ENCODE measurements at regions not wholly inside any gene's neighbourhood (a gene's known extent, or its start where the extent isn't known, plus 50 kb on each side); places are given as distances from the start of the nearest gene placed in this dataset.
"Not testable (repeated sequence)": the region's sequence is repeated elsewhere in the genome, so short reads cannot be mapped to it uniquely, and the experiment has no call there.

- H3K36me3 ChIP-seq = no peaks in the 10 kb centered on the region
- peak overlapping the region in 1 of 4 donors; percentile 14 for H3K27ac ChIP-seq
- no peak for ATAC-seq
- H3K4me1 ChIP-seq = peaks cover 7 to 23% (median 7%) of the 10 kb centered on the region in 3 donors
- H3K4me3 ChIP-seq = no peak overlapping the region
- H3K27me3 ChIP-seq = no peaks in the 10 kb centered on the region
- TF ChIP-seq POLR2A (IDR thresholded peaks at IDR 0.05) (no peak), POLR2AphosphoS5 (IDR thresholded peaks at IDR 0.05) (no peak), EP300 (IDR thresholded peaks at IDR 0.05) (no peak), CTCF (IDR thresholded peaks at IDR 0.05) (no peak)
- no peaks in the 10 kb centered on the region for H3K9me3 ChIP-seq
Observed at GRCh38 chr2:146979746-146980145, 865.1 kb upstream of the ACVR2A start.

- H3K9me3 ChIP-seq = no peaks in the 10 kb centered on the region
- WGBS, 2 donors (ENCODE audit: low coverage in 1 of 2) = 82 to 88% methylated on average over 5 of the region's 5 CpGs
Observed at GRCh38 chr2:146978577-146979555, 866.0 kb upstream of the ACVR2A start.

GRCh38 chr2:146970981-146971380, 873.8 kb upstream of the ACVR2A start:
- not testable (repeated sequence) for H3K36me3 ChIP-seq, H3K9me3 ChIP-seq, H3K4me3 ChIP-seq, H3K27ac ChIP-seq, H3K27me3 ChIP-seq, H3K4me1 ChIP-seq, ATAC-seq
- WGBS, 2 donors (ENCODE audit: low coverage in 1 of 2) = 90% methylated on average over 4 of the region's 4 CpGs

More at GRCh38 chr2:146978577-146979555, 866.0 kb upstream of the ACVR2A start:
- Histone ChIP-seq H3K27ac (no peak overlapping the region), H3K4me3 (no peak overlapping the region), H3K4me1 (peaks cover 3 to 14% (median 7%) of the 10 kb centered on the region in 3 donors), H3K27me3 (no peaks in the 10 kb centered on the region), H3K36me3 (no peaks in the 10 kb centered on the region)
- no peak for ATAC-seq
- TF ChIP-seq CTCF (IDR thresholded peaks at IDR 0.05) = no peak
- TF ChIP-seq POLR2A (IDR thresholded peaks at IDR 0.05) = no peak
- no peak for TF ChIP-seq POLR2AphosphoS5 (IDR thresholded peaks at IDR 0.05)
- no peak for TF ChIP-seq EP300 (IDR thresholded peaks at IDR 0.05)

- H3K4me1 ChIP-seq, ATAC-seq, H3K27me3 ChIP-seq, H3K27ac ChIP-seq, H3K36me3 ChIP-seq, H3K9me3 ChIP-seq, H3K4me3 ChIP-seq: not testable (repeated sequence)
- WGBS, 2 donors (ENCODE audit: low coverage in 1 of 2) = 85 to 100% methylated on average over 1 to 3 of the region's 3 CpGs
Observed at GRCh38 chr2:146969703-146970102, 875.1 kb upstream of the ACVR2A start.

GRCh38 chr2:146964494-146964893, 880.3 kb upstream of the ACVR2A start:
- Histone ChIP-seq H3K4me3 (no peak overlapping the region), H3K9me3 (peaks cover 0 to under 1% (median 0%) of the 10 kb centered on the region in 3 donors), H3K36me3 (no peaks in the 10 kb centered on the region), H3K27me3 (no peaks in the 10 kb centered on the region), H3K4me1 (no peaks in the 10 kb centered on the region), H3K27ac (no peak overlapping the region)
- TF ChIP-seq POLR2AphosphoS5 (IDR thresholded peaks at IDR 0.05) (no peak), EP300 (IDR thresholded peaks at IDR 0.05) (no peak), POLR2A (IDR thresholded peaks at IDR 0.05) (no peak), CTCF (IDR thresholded peaks at IDR 0.05) (no peak)
- ATAC-seq = no peak
- 93 to 100% methylated on average over 1 of the region's 1 CpG for WGBS, 2 donors (ENCODE audit: low coverage in 1 of 2)

- H3K36me3 ChIP-seq = no peaks in the 10 kb centered on the region
- 79 to 80% methylated on average over 4 of the region's 5 CpGs for WGBS, 2 donors (ENCODE audit: low coverage in 1 of 2)
- ATAC-seq = peak; percentile 16
Observed at GRCh38 chr2:146954544-146954943, 890.3 kb upstream of the ACVR2A start.

More at GRCh38 chr2:146954544-146954943, 890.3 kb upstream of the ACVR2A start:
- Histone ChIP-seq H3K9me3 (no peaks in the 10 kb centered on the region), H3K4me3 (no peak overlapping the region), H3K4me1 (peaks cover 4 to 19% (median 10%) of the 10 kb centered on the region in 3 donors), H3K27me3 (no peaks in the 10 kb centered on the region), H3K27ac (no peak overlapping the region)
- TF ChIP-seq EP300 (IDR thresholded peaks at IDR 0.05) (no peak), POLR2A (IDR thresholded peaks at IDR 0.05) (no peak), POLR2AphosphoS5 (IDR thresholded peaks at IDR 0.05) (no peak), CTCF (IDR thresholded peaks at IDR 0.05) (no peak)
